ENCODE measurements at regions not wholly inside any gene's neighbourhood (a gene's known extent, or its start where the extent isn't known, plus 50 kb on each side); places are given as distances from the start of the nearest gene placed in this dataset.

DNA sequence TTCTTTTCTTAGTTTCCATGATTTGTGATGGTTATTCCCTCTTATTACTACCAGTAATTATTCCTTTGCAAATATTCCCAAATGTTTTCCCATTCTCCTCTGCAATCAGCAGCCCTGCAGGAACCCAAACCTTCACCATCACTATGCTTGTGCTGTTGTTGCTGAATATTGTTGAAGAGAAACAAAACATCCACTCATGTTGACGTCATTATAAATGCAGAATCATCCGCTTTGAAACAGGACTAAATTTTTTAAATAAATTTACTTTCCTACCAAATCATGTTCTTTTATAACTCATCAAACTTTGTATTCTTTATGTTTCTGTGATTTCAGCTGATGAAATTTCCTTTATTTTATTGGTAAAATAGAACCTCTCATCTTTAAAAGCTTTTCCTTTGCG lies 787.0 kb upstream of the B3GALT2 start:
- ChIA-PET RAD21 (ENCODE audit: low non-redundant PET in 1 of 2, low total read pairs in 2 of 2, uncharacterized antibody in 2 of 2, unreplicated experiment in 2 of 2) (no interaction called here), POLR2A (no interaction called here), CTCF (no interaction called here)
- ATAC-seq (no peak), DNase-seq (ENCODE audit: low read depth, low spot score) (no peak)
- no peak overlapping the region for H3K9ac ChIP-seq (ENCODE audit: low read length)
- H3K9me2 ChIP-seq (ENCODE audit: insufficient read depth) = no peaks in the 10 kb centered on the region
- no peaks in the 10 kb centered on the region for H3K36me3 ChIP-seq (ENCODE audit: control insufficient read depth in 1 of 2, insufficient read depth in 2 of 2, low read length in 2 of 2)
- H3K4me1 ChIP-seq (ENCODE audit: control insufficient read depth in 1 of 2, insufficient read depth in 2 of 2, low read length in 2 of 2) = no peaks in the 10 kb centered on the region
- H4K20me1 ChIP-seq (ENCODE audit: insufficient read depth) = no peaks in the 10 kb centered on the region
- TF ChIP-seq RAD21 (IDR thresholded peaks at IDR 0.05; ENCODE audit: low read depth) (no peak), JUND (IDR thresholded peaks at IDR 0.05) (no peak), CEBPB (IDR thresholded peaks at IDR 0.05; ENCODE audit: low read depth) (no peak), CBX3 (IDR thresholded peaks at IDR 0.05; ENCODE audit: low read depth) (no peak), ZNF274 (IDR thresholded peaks at IDR 0.05; ENCODE audit: low read depth, low read length) (no peak), SIN3A (IDR thresholded peaks at IDR 0.05; ENCODE audit: low read depth) (no peak), YY1 (IDR thresholded peaks at IDR 0.05; ENCODE audit: extremely low read depth, insufficient replicate concordance, low read depth, low read length) (no peak), SP1 (IDR thresholded peaks at IDR 0.05; ENCODE audit: low read depth) (no peak), ELF1 (IDR thresholded peaks at IDR 0.05; ENCODE audit: borderline replicate concordance, low read depth) (no peak), FOSL1 (IDR thresholded peaks at IDR 0.05; ENCODE audit: low read depth) (no peak), SRF (IDR thresholded peaks at IDR 0.05; ENCODE audit: low read depth) (no peak), EZH2phosphoT487 (IDR thresholded peaks at IDR 0.05; ENCODE audit: borderline replicate concordance) (no peak), ATF3 (IDR thresholded peaks at IDR 0.05) (no peak), POLR2A (IDR thresholded peaks at IDR 0.05; ENCODE audit: borderline replicate concordance, extremely low read depth, insufficient read depth, insufficient read length) (no peak), ZFX (IDR thresholded peaks at IDR 0.05) (no peak)
- TF ChIP-seq, protein P1, sequence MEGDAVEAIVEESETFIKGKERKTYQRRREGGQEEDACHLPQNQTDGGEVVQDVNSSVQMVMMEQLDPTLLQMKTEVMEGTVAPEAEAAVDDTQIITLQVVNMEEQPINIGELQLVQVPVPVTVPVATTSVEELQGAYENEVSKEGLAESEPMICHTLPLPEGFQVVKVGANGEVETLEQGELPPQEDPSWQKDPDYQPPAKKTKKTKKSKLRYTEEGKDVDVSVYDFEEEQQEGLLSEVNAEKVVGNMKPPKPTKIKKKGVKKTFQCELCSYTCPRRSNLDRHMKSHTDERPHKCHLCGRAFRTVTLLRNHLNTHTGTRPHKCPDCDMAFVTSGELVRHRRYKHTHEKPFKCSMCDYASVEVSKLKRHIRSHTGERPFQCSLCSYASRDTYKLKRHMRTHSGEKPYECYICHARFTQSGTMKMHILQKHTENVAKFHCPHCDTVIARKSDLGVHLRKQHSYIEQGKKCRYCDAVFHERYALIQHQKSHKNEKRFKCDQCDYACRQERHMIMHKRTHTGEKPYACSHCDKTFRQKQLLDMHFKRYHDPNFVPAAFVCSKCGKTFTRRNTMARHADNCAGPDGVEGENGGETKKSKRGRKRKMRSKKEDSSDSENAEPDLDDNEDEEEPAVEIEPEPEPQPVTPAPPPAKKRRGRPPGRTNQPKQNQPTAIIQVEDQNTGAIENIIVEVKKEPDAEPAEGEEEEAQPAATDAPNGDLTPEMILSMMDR (IDR thresholded peaks at IDR 0.05 in 2 of 3, conservative IDR thresholded peaks at IDR 0.05 in 1 of 3; ENCODE audit: borderline replicate concordance in 1 of 3, insufficient read depth in 1 of 3, low read depth in 2 of 3, low read length in 2 of 3) = no peak
- TF ChIP-seq, protein P2, sequence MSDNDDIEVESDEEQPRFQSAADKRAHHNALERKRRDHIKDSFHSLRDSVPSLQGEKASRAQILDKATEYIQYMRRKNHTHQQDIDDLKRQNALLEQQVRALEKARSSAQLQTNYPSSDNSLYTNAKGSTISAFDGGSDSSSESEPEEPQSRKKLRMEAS (IDR thresholded peaks at IDR 0.05) = no peak
- TF ChIP-seq, protein P3, sequence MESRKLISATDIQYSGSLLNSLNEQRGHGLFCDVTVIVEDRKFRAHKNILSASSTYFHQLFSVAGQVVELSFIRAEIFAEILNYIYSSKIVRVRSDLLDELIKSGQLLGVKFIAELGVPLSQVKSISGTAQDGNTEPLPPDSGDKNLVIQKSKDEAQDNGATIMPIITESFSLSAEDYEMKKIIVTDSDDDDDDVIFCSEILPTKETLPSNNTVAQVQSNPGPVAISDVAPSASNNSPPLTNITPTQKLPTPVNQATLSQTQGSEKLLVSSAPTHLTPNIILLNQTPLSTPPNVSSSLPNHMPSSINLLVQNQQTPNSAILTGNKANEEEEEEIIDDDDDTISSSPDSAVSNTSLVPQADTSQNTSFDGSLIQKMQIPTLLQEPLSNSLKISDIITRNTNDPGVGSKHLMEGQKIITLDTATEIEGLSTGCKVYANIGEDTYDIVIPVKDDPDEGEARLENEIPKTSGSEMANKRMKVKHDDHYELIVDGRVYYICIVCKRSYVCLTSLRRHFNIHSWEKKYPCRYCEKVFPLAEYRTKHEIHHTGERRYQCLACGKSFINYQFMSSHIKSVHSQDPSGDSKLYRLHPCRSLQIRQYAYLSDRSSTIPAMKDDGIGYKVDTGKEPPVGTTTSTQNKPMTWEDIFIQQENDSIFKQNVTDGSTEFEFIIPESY (IDR thresholded peaks at IDR 0.05; ENCODE audit: extremely low read depth, insufficient replicate concordance, low read length) = no peak
- TF ChIP-seq, protein P4, sequence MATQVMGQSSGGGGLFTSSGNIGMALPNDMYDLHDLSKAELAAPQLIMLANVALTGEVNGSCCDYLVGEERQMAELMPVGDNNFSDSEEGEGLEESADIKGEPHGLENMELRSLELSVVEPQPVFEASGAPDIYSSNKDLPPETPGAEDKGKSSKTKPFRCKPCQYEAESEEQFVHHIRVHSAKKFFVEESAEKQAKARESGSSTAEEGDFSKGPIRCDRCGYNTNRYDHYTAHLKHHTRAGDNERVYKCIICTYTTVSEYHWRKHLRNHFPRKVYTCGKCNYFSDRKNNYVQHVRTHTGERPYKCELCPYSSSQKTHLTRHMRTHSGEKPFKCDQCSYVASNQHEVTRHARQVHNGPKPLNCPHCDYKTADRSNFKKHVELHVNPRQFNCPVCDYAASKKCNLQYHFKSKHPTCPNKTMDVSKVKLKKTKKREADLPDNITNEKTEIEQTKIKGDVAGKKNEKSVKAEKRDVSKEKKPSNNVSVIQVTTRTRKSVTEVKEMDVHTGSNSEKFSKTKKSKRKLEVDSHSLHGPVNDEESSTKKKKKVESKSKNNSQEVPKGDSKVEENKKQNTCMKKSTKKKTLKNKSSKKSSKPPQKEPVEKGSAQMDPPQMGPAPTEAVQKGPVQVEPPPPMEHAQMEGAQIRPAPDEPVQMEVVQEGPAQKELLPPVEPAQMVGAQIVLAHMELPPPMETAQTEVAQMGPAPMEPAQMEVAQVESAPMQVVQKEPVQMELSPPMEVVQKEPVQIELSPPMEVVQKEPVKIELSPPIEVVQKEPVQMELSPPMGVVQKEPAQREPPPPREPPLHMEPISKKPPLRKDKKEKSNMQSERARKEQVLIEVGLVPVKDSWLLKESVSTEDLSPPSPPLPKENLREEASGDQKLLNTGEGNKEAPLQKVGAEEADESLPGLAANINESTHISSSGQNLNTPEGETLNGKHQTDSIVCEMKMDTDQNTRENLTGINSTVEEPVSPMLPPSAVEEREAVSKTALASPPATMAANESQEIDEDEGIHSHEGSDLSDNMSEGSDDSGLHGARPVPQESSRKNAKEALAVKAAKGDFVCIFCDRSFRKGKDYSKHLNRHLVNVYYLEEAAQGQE (IDR thresholded peaks at IDR 0.05; ENCODE audit: low read depth) = no peak
- H3K27ac ChIP-seq (ENCODE audit: low read depth, low read length) = no peak overlapping the region
- H3K9me3 ChIP-seq (ENCODE audit: control insufficient read depth in 1 of 2, insufficient read depth in 1 of 2, low read depth in 1 of 2, low read length in 2 of 2) = no peaks in the 10 kb centered on the region
- H2AFZ ChIP-seq (ENCODE audit: low read depth, low read length, poor library complexity, severe bottlenecking) = no peak overlapping the region
- BruUV-seq (replicated peaks) = no TSS peak
- H3K4me2 ChIP-seq (ENCODE audit: low read length) = no peak overlapping the region
- intact Hi-C loops (cut with micrococcal nuclease) = no loop called here
- no peaks in the 10 kb centered on the region for H3K79me2 ChIP-seq (ENCODE audit: insufficient read depth, low read length)
- H3K27me3 ChIP-seq (ENCODE audit: insufficient read depth, low read length) = no peaks in the 10 kb centered on the region
- no peak overlapping the region for H3K4me3 ChIP-seq (replicated peaks in 1 of 2; ENCODE audit: low read depth in 1 of 2, low read length in 2 of 2)

Measured in HCT116 (cell line).